Hematopoietic multipotent progenitor cell treated with erythropoietin and hydrocortisone succinate and interleukin-3 and kit ligand, for 6 days (in vitro differentiated cells): ENCODE measurements at regions not wholly inside any gene's neighbourhood (a gene's known extent, or its start where the extent isn't known, plus 50 kb on each side); places are given as distances from the start of the nearest gene placed in this dataset.
A peak's percentile ranks its signal among the peaks of the same experiment; 100 is the strongest.

Source experiments
- DNase-seq: peaks from one replicate; pipeline ENCODE4 v3.0.0-alpha.2; 2015

DNA sequence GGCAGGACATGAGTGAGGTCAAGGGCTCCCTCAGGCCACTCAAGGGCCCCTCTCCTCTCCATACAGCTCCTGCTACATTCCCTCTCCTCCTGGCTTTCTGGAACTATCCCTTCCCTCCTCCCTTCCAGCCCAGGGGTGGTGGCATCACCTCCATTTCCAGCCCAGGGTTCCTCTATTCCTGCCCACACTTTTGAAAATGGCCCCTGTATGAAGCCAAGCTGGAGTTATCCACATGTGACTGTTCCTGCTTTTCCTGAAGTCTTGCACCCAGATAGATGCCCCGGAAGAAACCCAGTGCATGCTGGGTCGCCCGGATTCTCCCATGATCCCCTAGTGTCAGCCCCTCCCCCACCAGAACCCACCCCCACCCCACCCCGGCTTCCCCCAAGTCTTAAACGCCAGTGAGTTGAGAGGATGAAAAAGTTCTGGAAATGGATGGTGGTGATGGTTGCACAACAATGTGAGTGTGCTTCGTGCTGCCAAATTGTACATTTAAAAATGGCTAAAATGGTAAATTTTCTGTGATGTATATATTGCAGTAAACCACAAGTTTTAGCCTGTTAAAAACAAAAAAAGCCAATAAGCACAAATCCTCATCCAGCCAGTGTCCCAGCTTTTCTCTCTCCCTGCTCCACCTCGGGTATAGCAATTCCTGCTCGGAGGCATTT lies 136.9 kb downstream of the SCARB1 start:
- DNase-seq = no peak

DNA sequence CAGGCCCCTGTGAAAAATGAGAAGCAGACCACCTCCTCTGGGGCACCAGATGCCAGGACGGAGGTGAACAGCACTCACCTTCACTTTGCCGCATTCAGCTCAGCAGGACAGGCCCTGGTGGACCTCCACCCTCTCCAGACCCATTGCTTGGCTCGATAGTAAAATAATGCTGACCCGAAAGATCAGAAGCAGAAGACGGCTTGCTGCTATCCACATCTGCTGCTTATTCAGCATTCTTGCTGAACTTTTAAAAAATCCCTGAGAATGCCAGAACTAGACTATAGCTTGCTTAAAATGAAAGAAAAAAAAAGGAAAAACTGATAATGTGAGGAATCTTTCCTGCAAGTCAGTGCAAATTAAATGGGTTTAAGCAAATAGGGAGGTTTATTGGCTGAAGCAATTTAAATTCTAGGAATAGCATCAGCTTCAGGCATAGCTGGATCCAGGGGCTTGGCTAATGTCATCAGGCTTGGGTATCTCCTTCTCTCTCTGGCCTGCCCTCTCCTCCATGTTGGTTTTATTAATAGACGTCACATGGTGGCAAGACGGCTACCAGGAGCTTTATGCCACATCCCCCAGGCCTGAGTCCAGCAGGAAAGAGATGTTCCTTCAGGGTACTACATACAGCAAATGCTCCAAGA lies 137.9 kb downstream of the SCARB1 start:
- no peak for DNase-seq

DNA sequence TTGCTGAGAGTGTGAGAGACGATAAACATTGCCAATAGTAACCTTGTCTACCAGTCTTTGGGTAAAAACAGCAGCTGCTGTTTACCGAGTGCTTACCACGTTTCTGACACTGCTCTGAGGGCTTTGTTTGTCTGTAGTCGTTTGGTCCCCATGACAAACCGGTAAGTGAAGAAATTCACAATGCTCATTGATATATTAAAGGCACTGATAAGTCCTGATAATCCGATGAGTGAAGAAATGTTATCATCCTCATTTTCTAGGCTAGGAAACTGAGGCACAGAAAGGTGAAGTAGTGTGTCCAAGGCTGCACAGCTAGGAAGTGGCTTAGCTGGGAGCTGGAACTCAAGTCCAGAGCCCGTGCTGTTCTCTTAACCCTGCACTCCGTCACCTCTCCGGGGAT lies 138.6 kb downstream of the SCARB1 start:
- no peak for DNase-seq

GRCh38 chr12:124722878-124723277 lies 140.8 kb downstream of the SCARB1 start:
- DNase-seq = no peak

DNA sequence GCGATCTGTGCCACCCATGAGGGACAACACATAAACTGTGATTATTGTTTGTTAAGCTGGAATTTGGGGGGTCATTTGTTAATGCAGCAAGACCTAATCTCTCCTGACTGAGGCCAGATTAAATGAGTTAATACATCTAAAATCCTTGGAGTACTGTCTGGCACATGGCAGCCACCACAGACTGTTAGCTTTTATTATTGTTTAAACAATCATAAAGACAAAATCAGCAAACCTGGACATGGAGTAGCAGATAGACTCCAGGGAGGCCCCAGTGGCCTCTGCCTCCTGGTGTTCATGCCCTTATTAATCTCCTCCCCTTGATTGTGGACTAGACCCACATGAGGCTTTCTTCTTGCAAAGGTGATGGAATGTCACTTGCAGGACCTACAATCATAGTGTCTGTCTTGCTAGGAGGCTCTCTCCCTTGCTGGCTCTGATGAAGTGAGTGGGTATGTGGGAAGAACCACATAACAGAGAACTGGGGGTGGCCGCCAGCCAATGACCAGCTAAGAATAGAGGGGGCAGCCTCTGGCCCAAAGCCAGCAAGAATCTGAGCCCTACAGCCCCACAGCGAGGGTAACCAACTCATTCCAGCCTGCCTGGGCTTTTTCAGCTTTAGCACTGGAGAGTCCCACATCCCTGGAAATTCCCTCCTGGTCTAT lies 142.0 kb downstream of the SCARB1 start:
- DNase-seq = no peak

DNA sequence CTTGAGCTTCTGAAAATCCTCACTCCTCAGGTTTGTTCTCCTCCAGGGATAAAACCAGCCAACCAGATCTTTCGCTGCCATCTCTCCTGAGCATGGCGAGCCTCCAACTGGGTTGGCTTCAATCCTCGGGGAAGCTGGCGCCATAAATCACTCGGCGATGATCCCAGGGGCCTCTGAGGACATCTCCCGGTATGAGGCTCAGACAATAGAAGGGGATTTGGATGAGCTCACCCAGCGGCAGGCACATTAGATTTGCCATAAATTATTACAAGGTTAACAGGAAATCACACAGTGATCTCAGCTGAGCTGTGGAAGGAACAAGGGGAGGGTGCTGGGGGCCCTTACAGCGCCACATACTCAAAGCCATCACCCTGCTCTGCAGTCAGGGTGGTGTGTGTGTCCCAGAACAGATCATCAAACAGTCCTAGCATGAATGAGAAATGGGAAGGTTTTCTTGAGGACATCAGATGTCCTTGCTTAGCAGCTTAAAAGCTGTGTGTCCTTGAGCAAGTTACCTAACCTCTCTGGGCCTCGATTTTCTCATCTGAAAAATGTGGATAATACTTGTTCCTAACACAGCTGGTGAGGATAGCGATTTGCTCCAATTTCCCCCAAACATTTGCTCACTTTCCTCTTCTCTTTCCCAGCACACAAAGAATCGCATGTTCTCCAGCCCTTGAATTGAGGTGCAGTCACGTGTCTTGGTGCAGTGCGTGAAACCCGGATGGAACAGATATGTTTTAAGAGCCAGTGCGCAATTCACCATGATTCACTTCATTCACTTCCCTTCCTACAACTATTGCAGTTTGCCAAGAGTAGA lies 142.8 kb downstream of the SCARB1 start:
- no peak for DNase-seq

DNA sequence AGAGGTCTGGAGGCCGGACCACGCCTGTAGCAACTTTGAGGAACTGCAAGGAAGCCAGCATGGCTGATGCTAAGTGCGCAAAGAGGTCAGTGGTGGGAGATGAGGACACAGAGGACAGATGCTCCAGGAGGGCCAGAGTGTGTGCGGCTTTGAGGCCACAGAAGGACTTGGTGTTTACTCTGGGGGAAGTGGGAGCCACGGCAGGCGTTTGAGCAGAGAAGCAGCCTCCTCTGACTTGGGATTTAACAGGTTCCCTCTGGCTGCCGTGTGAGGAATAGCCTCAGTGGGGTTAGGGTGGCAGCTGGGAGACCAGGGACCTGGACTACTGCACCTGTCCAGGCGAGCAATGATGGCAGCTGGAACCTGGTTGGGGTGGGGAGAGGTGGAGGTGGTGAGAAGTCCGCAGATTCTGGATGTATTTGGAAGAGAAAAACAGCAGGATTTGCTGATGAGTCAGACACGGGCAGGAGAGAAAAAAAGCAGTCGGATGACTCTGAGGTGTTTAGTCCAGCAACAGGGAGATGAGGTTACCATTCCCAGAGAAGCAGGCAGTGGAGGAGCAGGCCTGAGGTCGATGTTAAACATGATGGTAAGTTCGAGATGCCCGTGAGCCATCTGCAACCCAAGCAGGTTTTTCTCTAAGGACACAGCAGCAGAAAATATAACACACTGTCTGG lies 143.5 kb downstream of the SCARB1 start:
- DNase-seq = no peak

- no peak for DNase-seq
Measured at GRCh38 chr12:124719231-124719630, 144.4 kb downstream of the SCARB1 start.

- no peak for DNase-seq
Measured at GRCh38 chr12:124718458-124718857, 145.2 kb downstream of the SCARB1 start.

GRCh38 chr12:124718036-124718435 lies 145.6 kb downstream of the SCARB1 start:
- DNase-seq = no peak

DNA sequence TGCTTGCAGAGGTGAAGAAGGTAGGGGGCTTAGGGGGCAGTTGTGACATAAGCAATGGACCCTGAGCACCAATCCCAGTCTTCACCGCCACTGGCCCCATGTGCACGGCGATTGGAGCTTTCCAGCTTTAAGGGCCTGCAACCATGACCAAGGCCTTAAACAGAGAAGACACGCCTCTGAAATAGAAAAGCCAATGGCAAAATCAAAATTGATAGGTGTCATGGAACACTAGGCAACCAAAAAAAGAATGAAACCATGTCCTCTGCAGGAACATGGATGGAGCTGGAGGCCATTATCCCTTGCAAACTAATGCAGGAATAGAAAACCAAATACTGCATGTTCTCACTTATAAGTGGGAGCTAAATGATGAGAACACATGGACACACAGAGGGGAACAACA lies 146.3 kb downstream of the SCARB1 start:
- DNase-seq = no peak

GRCh38 chr12:124716208-124717130 lies 147.2 kb downstream of the SCARB1 start:
- DNase-seq = no peak

DNA sequence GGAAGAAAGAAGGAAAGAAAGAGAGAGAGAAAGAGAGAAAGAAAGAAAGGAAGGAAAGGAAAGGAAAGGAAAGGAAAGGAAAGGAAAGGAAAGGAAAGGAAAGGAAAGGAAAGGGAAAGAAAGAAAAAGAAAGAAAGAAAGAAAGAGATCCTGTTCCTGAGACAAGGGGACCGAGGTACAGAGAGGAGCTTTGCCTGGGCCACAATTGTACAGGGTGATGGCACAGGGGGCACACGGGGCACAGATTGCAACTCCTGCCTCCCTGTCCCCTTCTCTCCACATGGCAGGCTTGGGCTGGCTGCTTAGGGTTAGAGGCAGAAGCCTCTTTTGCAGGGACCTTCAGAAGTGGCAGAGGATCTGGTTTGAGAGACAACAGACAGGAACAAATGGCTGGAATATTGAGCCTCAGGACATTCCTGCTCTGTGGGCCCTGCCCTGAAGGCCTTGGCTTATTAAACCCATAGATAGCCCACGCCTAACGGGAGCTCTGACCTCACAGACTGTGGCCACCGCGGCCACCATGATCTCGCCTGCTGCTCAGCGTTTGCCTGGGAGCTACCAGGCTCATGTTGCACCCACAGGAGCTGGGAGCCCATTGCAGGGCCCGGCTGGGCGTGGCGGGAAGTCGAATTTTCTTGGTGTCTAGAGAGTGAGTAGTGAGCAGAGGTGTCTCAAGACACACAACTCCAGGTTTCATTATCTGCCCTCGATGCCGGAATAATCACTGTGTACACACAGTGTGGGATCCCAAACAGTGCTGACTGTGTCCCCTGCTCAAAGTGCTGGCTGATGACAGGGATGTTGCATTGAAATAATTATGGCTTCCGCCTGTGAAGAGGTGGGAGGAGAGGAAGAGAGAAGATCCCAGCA lies 147.9 kb upstream of the NCOR2 start:
- no peak for DNase-seq

DNA sequence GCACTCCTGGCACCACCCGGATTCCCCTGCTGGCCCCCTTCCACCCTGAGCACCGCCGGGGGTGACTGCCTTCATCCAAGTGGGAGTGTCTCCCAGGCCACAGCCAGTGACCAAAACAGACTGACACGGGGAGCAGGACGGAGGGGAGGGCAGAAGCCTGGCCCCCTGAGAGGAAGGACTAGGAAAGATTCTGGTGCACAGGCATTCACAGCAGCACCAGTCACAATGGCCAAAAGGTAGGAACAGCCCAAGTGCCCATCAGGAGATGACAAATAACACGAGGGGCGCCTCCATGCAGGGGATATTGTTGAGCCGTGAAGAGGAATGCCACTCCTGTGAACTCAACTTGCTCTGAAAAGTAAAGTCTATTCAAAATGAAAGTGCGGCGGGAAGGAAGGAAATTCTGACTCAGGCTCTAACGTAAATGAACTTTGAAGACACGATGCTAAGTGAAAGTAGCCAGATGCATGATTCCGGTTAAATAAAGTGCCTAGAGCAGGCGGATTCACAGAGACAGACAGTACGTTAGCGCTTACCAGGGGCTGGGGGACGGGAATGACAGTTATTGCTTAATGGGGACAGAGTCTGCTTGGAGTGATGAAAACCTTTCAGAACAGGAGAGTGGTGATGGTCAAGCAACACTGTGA lies 146.1 kb upstream of the NCOR2 start:
- peak; percentile 23 for DNase-seq

DNA sequence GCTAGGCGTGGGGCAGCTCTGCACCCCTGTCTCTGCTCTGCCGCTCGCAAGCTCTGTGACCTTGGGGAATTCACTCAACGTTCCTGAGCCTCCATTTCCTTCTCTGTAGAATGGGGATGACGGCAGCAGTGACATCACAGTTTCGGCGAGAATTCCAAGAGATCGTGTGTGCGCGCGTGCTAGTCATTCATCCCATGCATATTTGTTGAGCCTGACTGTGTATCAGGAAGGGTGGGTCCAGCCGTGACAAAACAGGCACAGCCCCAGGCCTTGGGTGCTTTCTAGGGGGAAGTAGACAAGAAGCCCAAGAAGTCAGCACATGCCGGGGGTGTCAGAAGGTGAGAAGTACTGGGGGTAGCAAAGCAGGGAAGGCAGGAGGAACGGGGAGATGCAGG lies 145.6 kb upstream of the NCOR2 start:
- no peak for DNase-seq

GRCh38 chr12:124711344-124711743 lies 143.9 kb upstream of the NCOR2 start:
- DNase-seq = no peak

DNA sequence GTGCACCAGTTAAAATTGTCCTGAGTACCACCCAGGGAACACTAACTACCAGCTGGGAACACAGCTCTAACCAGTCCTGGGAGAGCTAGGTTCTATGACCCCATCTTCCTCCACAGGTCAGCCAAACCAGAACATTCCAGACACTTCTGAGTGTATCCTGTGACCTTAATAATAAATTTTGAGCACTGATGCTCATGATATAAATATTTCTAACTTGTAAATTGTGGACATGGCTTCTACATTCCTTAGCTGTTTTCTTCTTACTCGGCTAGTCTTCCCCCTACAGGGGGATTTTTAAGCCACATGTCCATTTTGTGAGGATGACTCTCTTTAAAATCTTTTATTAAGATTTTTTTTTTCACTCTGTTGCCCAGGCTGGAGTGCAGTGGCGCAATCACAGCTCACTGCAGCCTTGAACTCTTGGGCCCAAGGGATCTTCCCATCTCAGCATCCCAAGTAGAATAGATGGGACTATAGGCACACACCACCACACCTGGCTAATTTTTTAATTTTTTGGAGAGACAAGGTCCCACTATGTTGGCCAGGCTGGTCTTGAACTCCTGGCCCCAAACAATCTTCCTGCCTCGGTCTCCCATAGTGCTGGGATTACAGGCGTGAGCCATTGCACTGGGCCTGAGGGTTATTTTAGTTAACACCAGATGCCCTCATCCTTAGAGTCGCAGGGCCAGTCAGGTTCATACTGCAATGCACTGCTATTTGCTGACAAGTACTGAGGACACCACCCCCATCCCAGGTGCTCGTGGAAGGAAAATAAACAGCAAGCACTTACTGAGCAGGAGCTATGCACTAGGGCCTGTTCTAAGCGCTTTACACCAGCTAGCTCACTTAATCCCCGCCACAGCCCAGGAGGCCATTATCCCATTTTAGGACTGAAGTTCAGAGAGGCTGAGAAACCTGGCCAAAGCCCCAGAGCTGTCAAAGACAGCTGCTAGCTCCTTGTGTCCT lies 142.6 kb upstream of the NCOR2 start:
- no peak for DNase-seq

- DNase-seq = no peak
Measured at GRCh38 chr12:124707316-124707715, 139.9 kb upstream of the NCOR2 start.

GRCh38 chr12:124706363-124706762 lies 139.0 kb upstream of the NCOR2 start:
- DNase-seq = no peak
